ENCODE measurements at regions not wholly inside any gene's neighbourhood (a gene's known extent, or its start where the extent isn't known, plus 50 kb on each side); places are given as distances from the start of the nearest gene placed in this dataset.

DNA sequence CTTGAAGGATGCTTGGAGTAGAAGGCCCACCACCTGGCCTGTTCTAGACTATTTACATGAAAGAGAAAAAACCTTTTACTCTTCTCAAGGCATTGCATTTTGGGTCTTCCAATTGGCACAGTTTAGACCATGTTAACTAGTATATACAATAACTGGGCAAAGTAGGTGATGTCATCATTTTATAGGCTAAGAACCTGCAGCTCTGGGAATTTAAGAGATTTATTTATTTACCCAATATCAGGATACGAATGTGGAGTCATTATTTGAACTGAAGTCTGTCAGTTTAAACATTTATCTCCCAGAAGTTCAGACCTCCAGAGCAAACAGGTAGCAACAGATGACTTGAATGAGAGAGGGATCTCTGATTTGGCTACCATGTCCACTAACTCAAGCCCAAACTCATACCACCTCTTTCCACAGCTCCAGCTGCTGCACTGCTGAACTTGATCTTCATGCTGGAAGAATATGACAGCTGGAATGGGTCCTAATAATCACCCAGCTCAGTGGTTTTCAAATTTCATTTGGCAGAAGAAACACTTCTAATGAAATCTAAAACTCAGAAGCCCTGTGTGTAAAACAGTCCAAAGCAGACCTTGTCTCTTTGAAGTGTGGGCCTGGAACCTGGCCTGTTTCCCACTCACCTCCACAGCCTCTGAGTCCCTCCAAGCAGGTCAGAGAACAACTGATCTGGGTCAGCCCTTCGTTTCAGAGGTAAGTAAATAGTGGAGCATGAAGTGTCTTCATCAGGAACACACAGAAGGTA, 179.2 kb downstream of the EMP1 start:
- FAIRE-seq: no peak

DNA sequence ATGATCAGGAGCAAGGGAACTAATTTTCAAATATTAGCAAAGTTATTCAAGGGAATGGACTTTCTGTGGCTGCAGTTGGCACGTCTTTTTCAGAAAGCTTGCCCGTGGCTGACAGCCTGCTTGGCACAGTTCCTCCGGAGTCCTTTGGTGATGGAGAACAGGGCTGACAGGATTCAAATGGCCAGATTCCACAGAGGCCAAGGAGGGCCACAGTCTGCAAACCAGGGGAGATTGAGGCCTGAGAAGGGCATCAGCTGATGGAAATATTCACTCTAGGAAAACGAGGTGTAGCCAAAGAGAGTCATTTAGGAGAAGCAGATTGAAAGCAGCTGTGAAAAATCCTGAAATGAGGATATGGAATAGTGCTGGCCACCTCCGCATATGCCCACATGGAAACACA, 178.3 kb downstream of the EMP1 start:
- FAIRE-seq: no peak

DNA sequence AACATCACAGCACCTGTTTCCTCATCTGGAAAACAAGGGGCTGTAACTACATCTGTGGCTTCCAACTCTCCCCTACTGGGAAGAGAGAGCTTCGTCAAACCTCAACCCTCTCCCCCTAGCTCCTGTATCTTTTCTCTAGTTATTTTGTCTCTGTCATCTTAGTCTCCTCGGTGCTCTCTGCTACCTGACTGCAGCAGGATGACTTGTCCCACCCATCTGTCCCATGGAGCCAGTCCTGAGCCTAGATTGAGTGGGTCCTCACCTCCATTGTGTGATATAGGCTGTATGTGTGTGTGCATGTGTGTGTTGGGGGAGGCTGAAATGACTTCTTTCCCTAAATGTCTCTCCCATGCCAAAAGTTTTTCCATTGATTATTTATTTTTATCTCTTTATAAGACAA, 177.3 kb downstream of the EMP1 start:
- FAIRE-seq: no peak

DNA sequence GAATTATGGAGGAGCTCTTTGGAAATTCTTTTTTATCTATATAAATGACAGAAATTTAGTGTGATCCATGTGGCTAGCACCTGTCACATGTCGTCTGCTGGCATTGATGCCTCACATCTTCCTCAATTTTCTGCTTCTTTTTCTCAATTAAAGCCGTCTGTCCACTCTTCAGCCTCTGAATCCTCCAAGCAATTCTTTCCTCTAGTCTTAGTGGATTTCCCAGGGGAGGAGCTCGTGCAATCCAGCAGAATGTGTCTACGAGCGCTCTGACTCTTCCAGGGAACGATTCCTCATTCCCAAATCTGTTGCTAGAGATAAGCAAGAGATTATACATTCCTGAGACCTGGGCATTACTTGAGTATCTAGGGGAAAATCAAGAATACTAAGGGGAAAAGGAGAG, 176.6 kb downstream of the EMP1 start:
- FAIRE-seq: no peak

DNA sequence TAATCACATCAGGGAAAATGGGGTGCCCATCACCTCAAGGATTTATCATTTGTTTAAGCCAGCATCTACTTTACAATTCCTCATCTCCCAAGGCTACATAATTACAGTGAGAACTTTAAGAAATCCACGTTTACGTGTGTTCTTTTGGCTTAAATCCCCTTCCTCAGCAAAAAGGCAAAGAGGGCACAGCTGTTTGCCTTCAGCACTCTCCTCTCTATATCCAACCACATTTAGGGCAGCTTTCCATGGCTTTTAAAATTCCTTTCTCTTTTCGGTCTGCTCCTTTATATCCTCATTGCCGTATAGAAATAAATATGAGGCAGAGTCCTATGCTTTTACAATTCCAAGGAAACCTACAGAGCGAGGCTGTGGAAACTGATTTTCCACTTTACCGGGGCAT, 175.9 kb downstream of the EMP1 start:
- no peak for FAIRE-seq

DNA sequence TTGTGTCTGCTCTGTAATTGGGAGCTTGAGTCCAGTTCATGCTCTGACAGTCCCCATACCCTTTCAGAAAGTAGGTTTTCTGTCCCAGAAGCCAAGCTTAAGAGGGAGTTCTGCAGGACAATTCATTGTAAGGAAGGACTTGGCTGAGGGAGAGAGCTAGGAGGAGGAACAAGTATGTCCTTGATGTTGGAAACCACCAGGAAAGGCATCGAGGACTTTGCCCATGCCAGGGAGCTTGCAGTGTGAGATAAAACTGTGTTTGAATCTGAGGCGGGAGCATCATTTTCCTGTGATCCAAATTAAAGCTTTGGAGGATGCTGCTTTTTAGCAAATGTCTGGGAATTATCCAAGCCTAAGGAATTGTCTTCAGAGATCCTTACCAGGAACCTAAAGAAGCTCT, 175.3 kb downstream of the EMP1 start:
- no peak for FAIRE-seq

DNA sequence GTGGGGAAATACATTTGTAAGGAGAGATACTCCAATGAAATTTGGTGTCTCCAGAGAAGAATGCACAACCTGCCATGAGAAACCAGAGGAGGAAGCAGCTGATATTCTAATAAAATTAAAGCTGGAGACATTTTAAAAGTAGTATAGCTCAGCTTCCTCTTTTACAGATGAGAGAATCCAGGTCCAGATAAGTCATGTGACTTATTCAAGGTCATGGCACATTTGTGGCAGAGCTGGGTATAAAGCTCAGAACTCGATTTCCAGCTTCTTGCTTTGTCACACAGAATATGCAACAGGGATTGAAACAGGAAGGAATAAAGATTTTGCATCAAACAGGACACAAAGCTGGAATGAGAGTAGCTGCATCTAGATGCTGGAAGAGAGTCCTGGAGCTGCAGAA, 174.8 kb downstream of the EMP1 start:
- no peak for FAIRE-seq

DNA sequence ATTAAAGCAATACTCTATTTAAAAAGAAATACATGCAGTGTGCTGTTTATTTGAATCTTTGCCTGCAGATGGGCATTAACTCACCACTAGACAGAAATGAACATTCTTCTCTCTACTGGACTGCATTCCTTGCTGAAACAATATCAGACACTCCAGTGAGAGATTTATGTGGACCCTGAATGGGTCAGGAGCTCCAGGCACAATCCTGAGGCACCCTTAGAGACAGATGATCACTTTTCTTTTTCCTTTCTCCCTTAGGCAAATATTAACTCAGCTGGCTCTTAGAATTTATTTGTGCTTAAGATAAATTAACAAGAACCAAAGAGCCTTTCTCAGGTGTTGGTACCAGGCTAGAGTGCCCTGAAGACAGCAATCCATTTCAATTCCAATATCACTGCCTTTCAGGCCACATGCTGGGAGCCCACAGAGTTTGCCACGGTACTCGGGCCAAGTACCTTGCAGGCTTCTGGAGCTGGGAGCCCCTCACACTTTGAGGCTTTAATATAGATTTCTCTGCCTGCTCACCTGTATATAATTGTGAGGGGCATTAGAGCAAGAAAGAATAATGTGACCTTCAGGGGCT, 173.0 kb downstream of the EMP1 start:
- FAIRE-seq: no peak

DNA sequence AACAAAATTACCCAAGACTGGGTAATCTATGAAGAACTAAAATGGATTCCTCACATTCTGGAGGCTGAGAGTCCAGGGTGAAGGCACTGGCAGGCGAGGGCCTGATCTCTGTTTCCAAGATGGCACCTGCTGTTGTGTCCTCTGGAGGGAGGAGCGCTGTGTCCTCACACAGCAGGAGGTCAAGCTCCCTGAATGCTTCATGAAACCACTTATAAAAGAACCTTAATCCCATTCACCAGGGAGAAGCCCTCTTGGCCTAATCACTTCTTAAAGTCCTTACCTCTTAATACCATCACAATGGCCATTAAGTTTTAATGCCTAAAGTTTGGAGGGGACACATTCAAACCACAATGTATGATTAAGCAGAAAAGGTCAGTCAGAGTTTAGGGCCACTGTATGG, 172.4 kb downstream of the EMP1 start:
- FAIRE-seq: no peak

DNA sequence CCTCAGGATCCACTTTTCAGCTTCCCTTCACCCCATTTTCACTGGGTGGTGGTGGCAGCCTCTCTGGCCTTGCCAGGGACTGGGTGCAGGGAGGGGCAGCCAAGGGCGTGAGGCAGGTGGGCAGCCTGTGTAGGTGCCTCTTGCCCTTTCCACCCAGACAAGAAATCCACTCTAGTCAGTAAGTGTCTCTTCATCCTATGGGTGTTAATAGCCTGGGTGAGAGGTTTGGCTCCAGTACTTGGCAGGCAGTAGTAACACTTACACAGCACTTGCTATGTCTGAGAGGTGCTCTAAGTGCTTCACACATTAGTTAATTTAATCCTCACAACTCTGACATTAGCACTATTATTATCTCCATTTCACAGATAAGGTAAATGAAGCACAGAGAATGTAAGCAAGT, 171.9 kb downstream of the EMP1 start:
- FAIRE-seq: no peak

DNA sequence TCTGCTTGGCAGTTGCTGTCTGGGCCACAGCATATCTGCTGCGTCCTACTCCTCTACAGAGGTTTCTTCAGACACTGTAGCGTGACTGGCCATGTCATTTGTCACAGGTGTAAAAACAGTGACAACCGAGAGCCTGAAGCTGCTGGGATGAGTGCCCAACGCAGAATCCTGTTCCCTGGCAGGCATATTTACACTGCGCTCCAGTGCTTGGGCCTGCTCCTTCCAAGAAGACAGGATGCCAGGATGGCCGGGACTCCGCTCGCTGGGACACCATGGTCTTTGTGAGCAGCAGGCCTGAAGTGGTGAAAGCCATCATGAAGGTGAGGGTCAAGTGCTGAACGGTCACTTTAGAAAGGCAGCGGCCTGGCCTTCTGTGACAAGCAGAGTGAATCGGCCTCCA, 171.4 kb downstream of the EMP1 start:
- FAIRE-seq: no peak

DNA sequence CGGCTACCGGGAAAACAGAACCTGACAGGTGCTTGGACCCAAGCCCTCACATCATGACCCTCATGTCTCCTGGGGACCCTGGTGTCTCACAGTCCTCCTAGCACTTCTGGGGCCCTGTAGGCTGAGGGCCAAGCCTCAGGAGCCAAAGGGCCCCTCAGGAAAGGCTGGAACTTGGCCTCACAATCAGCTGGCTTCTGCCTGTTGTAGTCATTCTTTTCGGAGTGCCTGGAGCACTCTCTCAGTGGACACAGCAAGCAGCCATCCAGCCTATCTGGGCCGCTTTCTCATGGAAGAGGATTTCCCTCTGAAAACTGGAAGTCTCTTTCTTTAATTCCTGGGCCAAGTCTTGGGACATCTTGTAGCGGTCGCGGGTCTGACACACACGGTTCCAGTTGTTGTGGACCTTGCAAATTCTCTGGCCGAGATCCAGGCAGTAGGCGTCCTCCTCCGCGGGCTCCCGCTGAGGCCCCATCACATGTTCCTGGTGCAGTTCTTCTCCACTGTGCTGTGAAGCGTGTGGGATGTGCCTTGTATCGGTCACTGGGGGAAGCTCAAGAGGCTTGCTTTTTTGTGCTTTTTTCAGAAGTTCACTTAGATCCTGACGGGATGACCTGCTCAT, 169.3 kb downstream of the EMP1 start:
- no peak for FAIRE-seq

DNA sequence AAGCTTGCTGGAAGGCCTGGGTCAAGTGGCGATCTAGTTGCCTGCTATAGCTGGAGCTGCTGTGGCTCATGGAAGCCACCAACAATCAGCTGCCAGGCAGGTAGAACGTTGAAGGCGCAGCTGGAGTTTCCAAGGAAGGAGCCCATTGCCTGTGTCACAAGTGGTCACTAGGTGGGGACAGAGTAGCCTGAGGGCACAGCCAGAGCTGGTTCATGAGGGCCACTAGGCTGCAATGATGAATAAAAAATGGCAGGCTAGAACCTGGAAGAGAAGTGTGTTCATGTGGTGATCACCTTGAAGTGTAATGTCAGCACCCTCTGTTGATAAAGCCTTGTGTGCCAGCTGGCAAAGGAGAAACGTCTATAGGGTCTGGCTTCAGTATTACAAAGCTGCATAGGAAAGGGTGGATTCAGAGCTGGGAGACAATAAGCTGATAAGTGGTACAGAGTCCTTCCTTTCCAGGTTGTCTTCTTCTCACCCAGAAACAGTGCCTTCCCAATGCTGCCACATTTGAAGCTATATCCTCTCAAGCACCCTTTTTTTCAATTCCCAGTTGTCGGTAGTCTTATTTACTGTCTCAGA, 165.8 kb downstream of the EMP1 start:
- peak; percentile 45 for FAIRE-seq

DNA sequence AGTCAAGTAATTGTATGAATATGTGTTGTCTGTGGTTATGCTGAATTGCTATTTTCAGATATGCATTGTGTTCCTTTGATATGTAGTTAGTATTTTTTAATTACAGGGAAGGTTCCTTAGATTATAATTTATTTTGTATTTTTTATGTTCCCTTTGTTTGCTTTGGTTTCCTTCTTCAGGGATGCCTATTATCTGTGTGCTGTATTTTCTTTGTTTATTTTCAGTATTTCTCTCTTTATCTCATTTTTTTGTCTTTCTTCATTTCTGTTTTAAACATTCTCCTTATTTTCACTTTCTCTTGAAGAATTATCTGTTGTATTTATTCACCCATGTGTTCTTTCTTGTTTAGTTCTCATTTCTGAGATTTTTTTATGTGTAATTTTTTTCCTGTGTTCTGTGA, 163.1 kb downstream of the EMP1 start:
- FAIRE-seq: peak; percentile 69

DNA sequence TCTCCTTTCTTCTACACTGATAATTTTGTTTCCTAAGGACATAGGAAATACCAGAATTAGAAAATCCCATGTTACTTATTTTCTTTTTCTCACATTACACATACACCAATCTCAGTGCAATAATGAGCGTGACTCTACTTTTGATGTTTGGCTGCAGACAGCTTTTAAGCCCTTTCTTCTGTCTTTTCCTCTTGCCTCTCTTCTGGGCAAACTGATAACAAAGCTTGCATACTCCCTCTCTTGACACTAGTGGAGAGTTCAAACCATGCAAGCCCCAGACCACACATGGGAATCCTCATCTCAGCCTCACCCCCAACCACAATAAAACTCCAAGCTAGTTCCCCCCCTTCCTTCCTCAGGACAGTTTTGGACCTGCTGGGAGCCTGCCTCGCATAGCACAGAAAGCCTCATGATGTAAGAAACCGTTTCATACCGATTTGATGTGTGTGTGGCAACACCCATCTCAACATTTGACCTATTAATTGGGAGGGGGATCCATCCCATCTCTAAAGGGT, 161.9 kb downstream of the EMP1 start:
- no peak for FAIRE-seq

DNA sequence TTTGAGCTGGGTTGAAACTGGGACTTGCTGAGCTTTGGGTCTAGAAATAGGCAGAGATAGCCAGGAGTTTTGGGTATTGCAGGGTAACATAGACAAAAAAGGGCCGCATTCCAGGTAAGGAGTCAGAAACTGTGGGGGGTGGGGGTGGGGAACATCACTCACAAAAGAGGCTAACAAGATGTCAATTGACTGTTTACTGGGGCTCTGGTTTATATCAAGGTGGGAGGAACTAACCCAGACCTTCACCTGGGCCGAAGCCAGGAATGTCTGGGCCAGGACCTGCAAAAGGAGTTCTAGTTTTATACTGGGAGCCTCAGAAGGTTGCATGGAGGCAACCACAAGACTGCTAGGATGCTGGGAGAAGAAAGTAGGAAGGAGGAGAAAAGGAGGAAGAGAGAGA, 154.4 kb downstream of the EMP1 start:
- no peak for FAIRE-seq

DNA sequence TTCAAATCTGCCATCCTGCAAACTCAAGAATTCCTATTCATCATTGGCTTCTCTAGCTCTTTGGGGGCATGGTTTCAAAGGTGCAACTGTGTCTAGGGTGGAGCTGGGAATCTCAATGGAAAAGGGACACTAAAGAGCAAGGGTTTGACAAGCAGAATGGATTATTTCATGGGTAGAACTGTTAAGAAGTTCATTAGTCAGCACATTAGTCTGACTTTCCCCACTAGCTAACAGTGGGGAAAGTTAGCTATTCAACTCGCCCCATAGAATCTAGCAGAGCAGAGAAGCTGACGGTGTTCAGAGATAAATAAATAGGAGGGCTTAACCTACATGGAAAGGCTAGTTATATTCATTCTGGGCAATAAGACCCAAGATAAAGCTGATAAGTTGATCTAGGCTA, 153.9 kb downstream of the EMP1 start:
- FAIRE-seq: no peak

DNA sequence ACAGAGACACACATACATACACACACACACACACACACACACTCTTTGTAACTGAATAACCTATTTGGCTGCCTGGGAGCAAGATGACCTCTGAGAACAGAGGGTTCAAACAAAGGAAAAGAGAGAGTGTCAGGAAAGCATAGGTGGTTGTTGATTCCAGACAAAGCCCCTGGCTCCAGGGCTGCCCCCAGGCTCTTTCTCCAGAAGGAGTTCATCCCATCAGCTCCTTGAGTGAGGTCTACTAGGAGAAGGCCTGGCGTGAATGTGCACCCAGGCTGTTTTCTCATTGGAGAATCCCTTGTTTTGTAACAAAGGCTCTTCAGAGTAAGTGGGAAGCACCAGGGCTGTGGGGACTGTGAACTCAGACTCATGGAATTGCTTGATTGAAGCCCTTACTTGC, 151.9 kb downstream of the EMP1 start:
- FAIRE-seq: no peak

DNA sequence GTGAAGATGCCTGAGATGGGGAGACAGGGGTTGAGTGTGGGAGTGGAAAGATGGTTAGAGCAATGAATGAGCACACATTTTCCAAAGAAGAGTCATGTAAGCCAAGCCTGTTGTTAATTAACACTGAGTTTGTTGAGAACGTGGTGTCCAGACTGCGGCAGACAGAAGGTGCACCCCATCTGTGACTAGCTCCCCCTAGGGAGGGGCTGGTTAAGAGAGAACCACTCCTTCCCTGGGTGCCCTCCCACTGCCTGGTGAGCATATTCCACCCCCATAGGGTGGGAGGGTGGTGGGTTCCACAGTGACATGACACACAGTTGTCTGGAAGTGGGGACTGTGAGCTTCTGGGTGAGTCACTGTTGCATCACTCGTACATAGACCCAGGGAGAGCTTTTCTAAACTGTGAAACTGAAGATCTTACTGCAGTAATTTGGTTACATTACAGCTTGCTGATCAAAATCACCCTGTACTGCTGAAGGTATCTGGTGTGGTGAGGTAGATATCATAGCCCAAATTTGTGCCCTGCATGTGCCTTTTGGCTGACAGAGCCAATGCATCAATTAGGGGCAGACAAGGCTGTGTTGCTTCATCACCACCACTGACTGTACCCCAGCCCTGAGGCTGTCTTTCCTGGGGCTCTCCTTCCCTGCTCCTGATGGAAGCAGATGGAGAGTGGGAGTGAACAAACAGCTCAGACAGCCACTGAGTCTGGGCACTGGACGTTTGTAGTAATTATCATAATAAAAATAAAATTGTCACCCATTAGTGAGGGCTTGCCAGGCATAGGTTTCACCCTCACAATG, 150.9 kb downstream of the EMP1 start:
- no peak for FAIRE-seq

DNA sequence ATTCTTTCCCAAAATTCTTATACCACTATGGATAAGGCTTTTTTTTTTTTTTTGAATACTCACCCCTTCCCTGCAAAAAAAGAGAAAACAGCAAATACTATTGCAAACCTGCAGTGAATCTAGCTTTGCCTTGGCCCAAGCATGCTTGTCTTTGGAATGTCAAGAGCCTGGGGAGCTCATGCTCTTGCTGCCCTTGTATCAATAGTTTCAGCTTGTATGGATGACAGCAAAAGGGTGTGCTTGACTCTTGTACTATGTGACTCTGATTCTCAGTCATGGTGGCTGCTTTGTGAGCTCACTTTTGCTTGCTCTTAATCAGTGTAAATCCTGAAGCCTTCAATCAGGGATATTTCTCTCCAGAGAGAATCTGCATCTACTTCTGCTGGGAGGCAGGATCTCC, 149.2 kb downstream of the EMP1 start:
- FAIRE-seq: no peak

DNA sequence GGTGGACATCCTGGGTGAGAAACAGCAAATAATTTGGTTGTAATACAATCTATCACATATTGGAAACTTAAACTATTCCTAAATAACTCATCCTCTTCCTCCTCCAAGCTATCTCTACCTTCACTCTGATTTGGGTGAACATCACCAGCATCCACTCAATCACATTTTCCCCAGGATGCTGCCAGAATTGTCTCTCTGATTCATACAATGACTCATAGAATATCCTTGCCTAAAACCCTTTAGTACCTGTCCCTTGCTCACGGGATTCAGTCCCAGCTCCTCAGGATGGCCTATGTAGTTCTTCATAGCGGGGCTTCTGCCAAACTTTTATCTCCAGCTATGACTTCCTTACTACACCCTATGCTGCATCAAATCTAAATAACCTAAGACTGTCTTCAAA, 146.8 kb downstream of the EMP1 start:
- no peak for FAIRE-seq

DNA sequence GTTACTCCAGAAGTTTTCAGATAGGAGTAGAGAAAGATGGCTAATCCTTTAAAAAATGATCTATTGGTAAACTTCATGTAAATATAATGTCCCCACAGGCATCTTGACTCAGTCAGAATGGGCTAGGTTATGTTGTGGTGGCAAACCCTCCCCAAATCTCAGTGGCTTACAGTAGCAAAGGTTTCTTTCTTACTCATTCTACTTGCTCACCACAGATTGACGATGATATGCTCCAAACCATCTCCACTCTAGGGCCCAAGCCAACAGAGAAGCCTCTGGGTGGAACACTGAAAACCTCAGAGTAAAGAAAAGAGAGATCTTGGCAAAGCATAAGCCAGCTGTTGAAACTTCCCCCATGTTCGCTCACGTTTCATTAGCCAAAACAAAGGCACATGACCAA, 146.4 kb downstream of the EMP1 start:
- no peak for FAIRE-seq

DNA sequence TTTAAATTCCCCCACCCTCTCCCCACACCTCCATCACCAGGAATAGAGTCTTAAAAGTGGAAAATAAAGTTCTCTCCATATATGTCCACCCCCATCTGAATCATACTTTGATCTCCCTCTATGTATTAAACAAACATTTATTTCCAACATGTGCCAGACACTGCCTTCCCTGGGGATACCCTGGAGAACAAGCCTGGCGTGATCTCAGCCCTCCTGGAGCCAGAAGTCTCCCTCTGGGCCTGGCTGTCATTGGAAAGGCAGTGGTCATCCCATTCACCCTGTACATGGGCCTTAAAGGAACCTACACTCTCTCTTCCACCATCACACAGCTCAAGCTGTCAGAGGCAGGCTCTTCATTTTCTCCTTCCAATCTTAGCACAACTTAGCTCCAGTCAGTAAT, 143.6 kb downstream of the EMP1 start:
- FAIRE-seq: no peak
